Left ventricle myocardium superior (tissue), 1 donor: ENCODE measurements at regions not wholly inside any gene's neighbourhood (a gene's known extent, or its start where the extent isn't known, plus 50 kb on each side); places are given as distances from the start of the nearest gene placed in this dataset.
"Not testable (repeated sequence)": the region's sequence is repeated elsewhere in the genome, so short reads cannot be mapped to it uniquely, and the experiment has no call there.

ENCODE experiments used
- ATAC-seq: fragments of 200-7000 bp; cut with Tn5 transposase; one replicate; pipeline ENCODE4 v1.9.1; 2020; ENCODE audit warnings: mild to moderate bottlenecking, moderate library complexity
- DNase-seq: peaks from one replicate; pipeline ENCODE4 v3.0.0-alpha.2; 2020
- intact Hi-C: fragments of 100-400 bp; cut with micrococcal nuclease; formaldehyde crosslinking; loops from one replicate; pipeline ENCODE4 v1.11.0; 2022
- donor health status: DM: no; HTN: yes; CAD: no; lungs with severe emphysema.

GRCh38 chr1:101185421-101185820 is 51.4 kb upstream of the S1PR1 start:
- intact Hi-C loops, result no loop called here
- DNase-seq (no peak), ATAC-seq (no peak)

GRCh38 chr1:101183388-101183699 is 53.5 kb upstream of the S1PR1 start:
- intact Hi-C loops, result no loop called here
- DNase-seq (no peak), ATAC-seq (no peak)

- ATAC-seq (no peak), DNase-seq (no peak)
- intact Hi-C loops, result no loop called here
These were observed 54.0 kb upstream of the S1PR1 start for GRCh38 chr1:101182627-101183387.

DNA sequence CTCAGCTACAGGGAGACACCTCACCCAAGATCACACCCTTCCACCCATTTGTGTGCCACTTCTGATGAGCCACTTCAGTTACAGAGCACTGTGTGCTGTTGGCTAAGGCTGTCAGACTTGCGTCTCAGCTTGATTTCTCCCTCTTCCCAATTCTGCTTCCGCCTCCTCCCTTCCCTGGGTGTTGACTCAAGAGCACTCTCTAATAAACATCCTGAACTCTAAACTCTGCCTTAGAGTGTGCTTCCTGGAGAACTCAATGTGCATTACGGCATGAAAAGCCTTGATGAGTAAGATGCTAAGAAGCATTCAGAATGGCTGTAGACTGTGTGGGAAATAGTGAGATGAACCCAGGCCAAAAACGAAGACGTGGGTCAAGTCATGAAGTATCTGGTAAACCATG is 54.9 kb upstream of the S1PR1 start:
- DNase-seq, result no peak
- ATAC-seq, result peak; percentile 85
- intact Hi-C loops, result no loop called here

- no peak for ATAC-seq
- intact Hi-C loops, result no loop called here
- no peak for DNase-seq
These were observed 57.9 kb upstream of the S1PR1 start for GRCh38 chr1:101178688-101179491.

GRCh38 chr1:101178341-101178687 is 58.5 kb upstream of the S1PR1 start:
- ATAC-seq (no peak), DNase-seq (no peak)
- intact Hi-C loops, result no loop called here

DNA sequence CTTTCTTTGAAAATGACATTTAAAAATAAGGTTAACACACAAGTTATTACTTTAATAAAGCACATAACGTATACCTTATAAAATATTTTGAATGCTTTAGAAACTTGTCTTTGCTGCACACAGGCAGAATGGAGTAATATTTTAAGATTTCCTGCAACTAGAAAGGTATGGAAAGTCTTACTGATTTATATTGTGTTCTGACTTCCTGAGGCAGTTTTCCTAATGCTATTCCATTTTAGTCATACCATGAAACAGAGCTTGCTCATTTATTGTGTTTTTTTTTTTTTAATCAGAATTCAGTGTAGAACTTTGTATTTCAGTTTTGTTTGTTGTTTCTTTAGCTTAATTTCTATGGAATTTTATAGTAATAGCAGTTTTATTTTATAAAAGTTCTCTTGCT is 60.9 kb upstream of the S1PR1 start:
- no peak for DNase-seq
- intact Hi-C loops, result no loop called here
- no peak for ATAC-seq

GRCh38 chr1:101175466-101175865 is 61.4 kb upstream of the S1PR1 start:
- ATAC-seq, result peak; percentile 29
- no peak for DNase-seq
- intact Hi-C loops, result no loop called here

GRCh38 chr1:101174722-101175121 is 62.1 kb upstream of the S1PR1 start:
- no peak for DNase-seq
- ATAC-seq, result no peak
- intact Hi-C loops, result no loop called here

GRCh38 chr1:101174298-101174697 is 62.5 kb upstream of the S1PR1 start:
- DNase-seq, intact Hi-C loops, ATAC-seq: not testable (repeated sequence)

GRCh38 chr1:101170506-101171050 is 66.2 kb upstream of the S1PR1 start:
- ATAC-seq (no peak), DNase-seq (no peak)

GRCh38 chr1:101167891-101168290 is 68.9 kb upstream of the S1PR1 start:
- no peak for ATAC-seq
- no peak for DNase-seq
- intact Hi-C loops, result no loop called here

More at GRCh38 chr1:101170506-101171050, 66.2 kb upstream of the S1PR1 start:
- intact Hi-C loops, result no loop called here

GRCh38 chr1:101166583-101167120 is 70.2 kb upstream of the S1PR1 start:
- ATAC-seq (no peak), DNase-seq (no peak)
- intact Hi-C loops, result no loop called here

DNA sequence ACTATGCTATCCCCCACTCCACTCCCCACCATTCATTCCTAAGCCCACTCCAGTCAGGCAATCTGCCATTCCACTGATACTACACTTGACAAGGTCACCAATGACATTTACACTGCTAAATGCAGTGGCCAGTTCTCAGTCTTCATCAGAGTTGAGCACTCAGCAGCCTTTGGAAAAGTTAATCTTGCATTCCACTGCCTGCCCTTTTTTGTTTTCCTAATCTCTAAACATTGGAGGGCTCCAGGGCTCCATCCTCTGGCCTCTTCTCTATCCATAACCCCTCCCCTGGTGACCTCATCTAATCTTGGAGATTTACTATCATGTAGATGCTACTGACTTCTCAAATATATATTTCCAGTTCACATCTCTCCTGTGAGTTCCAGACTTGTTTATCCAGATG is 70.9 kb upstream of the S1PR1 start:
- intact Hi-C loops, result no loop called here
- ATAC-seq, result peak; percentile 65
- no peak for DNase-seq

DNA sequence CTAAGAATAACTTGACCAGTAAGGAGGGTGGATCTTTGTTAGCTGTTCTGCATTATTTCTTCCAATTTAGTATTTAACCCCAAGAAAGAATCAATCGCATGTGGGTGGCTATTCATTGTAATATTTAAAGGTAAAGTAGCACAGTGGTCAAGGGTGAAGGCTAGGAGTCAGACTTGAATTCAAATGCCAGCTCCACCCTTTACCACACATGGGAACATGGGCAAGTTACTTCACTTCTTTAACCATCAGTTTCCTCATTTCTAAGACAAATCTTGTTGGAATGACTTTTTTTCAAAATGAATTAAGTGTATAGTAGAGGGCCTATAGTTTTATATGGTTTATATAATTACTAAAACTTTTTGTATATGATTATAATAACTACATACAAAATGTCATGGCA is 71.3 kb upstream of the S1PR1 start:
- intact Hi-C loops, result no loop called here
- ATAC-seq (peak; percentile 19), DNase-seq (no peak)

DNA sequence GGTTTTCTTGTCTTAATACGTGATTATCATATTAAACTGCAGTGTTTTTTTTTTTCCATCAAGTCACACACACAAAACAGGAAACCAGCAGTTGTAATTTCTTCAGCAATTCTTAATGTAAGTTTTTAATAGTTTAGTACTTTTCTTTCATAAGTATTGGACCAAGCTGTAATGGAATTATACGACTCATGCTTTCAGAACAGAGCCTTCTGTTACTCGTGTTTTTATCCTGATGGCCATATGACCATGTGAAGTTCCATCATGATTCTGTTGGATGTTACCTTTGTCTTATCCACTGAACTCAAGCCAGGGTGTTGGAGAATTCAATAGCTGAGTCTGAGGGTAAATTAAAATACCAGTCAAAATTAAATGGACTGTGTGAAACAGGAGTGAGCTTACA is 72.0 kb upstream of the S1PR1 start:
- no peak for ATAC-seq
- intact Hi-C loops, result no loop called here
- DNase-seq, result no peak

DNA sequence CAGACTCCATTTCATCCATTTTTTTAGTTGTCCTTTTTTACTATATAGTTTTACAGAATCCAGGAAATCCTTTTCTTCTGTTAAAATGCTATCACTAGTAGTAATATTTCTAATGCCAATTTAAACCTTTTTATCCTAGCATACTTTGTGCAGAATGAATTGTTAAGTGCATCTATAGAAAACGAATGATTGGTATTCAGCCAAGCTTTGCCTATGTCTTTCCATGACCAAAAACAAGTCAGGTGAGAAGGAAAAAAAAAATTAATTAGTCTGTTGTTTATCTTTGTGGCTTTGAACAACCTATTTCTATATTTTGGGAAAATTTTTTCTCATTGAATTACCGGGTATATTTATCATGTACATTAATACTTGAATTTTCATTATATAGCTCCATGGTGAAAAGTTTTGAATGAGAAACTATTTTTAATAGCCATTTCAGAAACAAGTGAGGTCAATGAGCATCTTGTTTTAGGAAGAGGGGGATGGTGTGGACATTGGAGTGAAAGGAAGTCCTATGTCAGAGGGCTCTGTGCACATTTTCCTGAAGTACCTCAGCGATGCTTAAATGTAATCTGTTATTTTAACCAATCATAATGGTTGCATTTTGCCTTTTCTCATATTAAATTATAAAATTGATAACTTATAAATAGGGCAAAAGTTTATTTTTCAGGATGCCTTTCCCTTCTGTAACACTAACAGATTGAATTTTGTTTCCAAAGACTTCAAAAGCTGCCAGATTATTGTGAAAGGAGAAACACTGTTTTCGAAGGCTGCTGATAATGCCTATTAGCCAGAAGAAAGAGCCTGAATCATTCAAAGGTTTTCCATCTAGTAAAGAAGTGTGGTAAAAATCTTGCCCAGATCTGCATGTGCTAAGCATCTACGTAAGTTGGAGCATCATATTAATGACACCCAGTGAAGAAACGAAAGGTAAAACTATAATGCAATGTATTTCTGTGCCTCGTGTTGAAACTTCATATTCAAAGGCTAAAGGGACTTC is 73.8 kb upstream of the S1PR1 start:
- no peak for ATAC-seq
- no peak for DNase-seq
- intact Hi-C loops, result no loop called here

GRCh38 chr1:101162300-101162699 is 74.5 kb upstream of the S1PR1 start:
- DNase-seq (no peak), ATAC-seq (peak; percentile 29)
- intact Hi-C loops, result no loop called here

- intact Hi-C loops, result no loop called here
These were observed 75.2 kb upstream of the S1PR1 start for GRCh38 chr1:101161619-101162018.

More at GRCh38 chr1:101161619-101162018, 75.2 kb upstream of the S1PR1 start:
- no peak for DNase-seq
- peak; percentile 57 for ATAC-seq
